HCT116 (cell line): ENCODE measurements at regions not wholly inside any gene's neighbourhood (a gene's known extent, or its start where the extent isn't known, plus 50 kb on each side); places are given as distances from the start of the nearest gene placed in this dataset.

Experiments used
- ATAC-seq: fragments of 200-7000 bp; cut with Tn5 transposase; 2 replicates; pipeline ENCODE4 v1.9.1; 2020; ENCODE audit warnings: mild to moderate bottlenecking, moderate library complexity
- BruUV-seq: library from RNA; stranded (reverse); fragments of 400-500 nt; replicated peaks from 2 replicates; lab custom pipeline; 2021; lab: Mats Ljungman, UMichigan
- CTCF ChIA-PET: fragments of 300-600 bp; sonication (Branson Sonifier 250); formaldehyde crosslinking; loops from one replicate; lab custom pipeline; 2021; ENCODE audit warnings: antibody characterized with exemption; lab: Charles Lee
- POLR2A ChIA-PET: fragments of 300-600, 350-600 bp; sonication (Branson Sonifier 250); formaldehyde crosslinking; loops from one replicate; lab custom pipeline; 2021; ENCODE audit warnings: antibody characterized with exemption; lab: Charles Lee
- RAD21 ChIA-PET, 2 experiments: fragments of 300-600 bp; sonication (Branson Sonifier 250); formaldehyde crosslinking; loops; one replicate each; lab custom pipeline; 2023; ENCODE audit warnings: low total read pairs in 2 of 2; ENCODE audit not compliant: uncharacterized antibody in 2 of 2, unreplicated experiment in 2 of 2, low non-redundant PET in 1 of 2; lab: Charles Lee
- DNase-seq: peaks from one replicate; pipeline ENCODE4 v3.0.0-alpha.2; 2010; ENCODE audit warnings: low read depth, low spot score
- H2AFZ ChIP-seq: fragments of 200-600 bp; shearing (Covaris generic), sonication (generic); 2 replicates; pipeline ENCODE4 v1.6.1; 2017; ENCODE audit warnings: low read depth, mixed run types, mixed read lengths, antibody characterized with exemption, low read length; ENCODE audit not compliant: poor library complexity, severe bottlenecking
- H3K27ac ChIP-seq: 2 replicates; pipeline ENCODE4 v1.5.1; 2012; ENCODE audit warnings: low read depth, low read length
- H3K27me3 ChIP-seq: fragments of 200-600 bp; sonication (generic); 2 replicates; pipeline ENCODE4 v1.6.1; 2016; ENCODE audit warnings: mixed run types, low read length, mixed read lengths; ENCODE audit not compliant: insufficient read depth
- H3K36me3 ChIP-seq, 2 experiments: fragments of 200-500 bp in 1 of 2; fragments of 200-600 bp in 1 of 2; sonication (Bioruptor generic) in 1 of 2; sonication (generic) in 1 of 2; 2 replicates each; pipeline versions ENCODE4 v1.5.1 to v1.6.1; 2014 to 2016; ENCODE audit warnings: low read length in 2 of 2, inconsistent platforms in 1 of 2, mixed read lengths in 1 of 2, mixed run types in 1 of 2; ENCODE audit not compliant: insufficient read depth in 2 of 2, control insufficient read depth in 1 of 2
- H3K4me1 ChIP-seq, 2 experiments: fragments of 200-600 bp in 1 of 2; sonication (generic) in 1 of 2; 2 replicates each; pipeline versions ENCODE4 v1.5.1 to v1.6.1; 2012 to 2017; ENCODE audit warnings: low read length in 2 of 2, inconsistent platforms in 1 of 2, mild to moderate bottlenecking in 1 of 2, mixed read lengths in 1 of 2, mixed run types in 1 of 2, moderate library complexity in 1 of 2; ENCODE audit not compliant: insufficient read depth in 2 of 2, control insufficient read depth in 1 of 2
- H3K4me2 ChIP-seq: fragments of 200-600 bp; sonication (generic); 2 replicates; pipeline ENCODE4 v1.6.1; 2017; ENCODE audit warnings: mixed run types, low read length, mixed read lengths
- H3K4me3 ChIP-seq, 2 experiments: fragments of 200-600 bp in 1 of 2; sonication (generic) in 1 of 2; replicated peaks in 1 of 2; 2 replicates each; pipeline ENCODE4 v1.5.1; 2011 to 2016; ENCODE audit warnings: low read length in 2 of 2, control low read depth in 1 of 2, low read depth in 1 of 2, mild to moderate bottlenecking in 1 of 2, mixed read lengths in 1 of 2, mixed run types in 1 of 2
- H3K79me2 ChIP-seq: fragments of 200-600 bp; sonication (generic); 2 replicates; pipeline ENCODE4 v1.6.1; 2017; ENCODE audit warnings: mild to moderate bottlenecking, mixed run types, low read length, moderate library complexity, mixed read lengths; ENCODE audit not compliant: insufficient read depth
- H3K9ac ChIP-seq: fragments of 200-600 bp; sonication (generic); 2 replicates; pipeline ENCODE4 v1.6.1; 2016; ENCODE audit warnings: low read length, mixed read lengths
- H3K9me2 ChIP-seq: fragments of 200-600 bp; sonication (generic), shearing (Covaris generic); 2 replicates; pipeline ENCODE4 v1.6.1; 2017; ENCODE audit warnings: mixed run types, mild to moderate bottlenecking, moderate library complexity; ENCODE audit not compliant: insufficient read depth
- H3K9me3 ChIP-seq, 2 experiments: fragments of 200-500 bp in 1 of 2; fragments of 200-600 bp in 1 of 2; sonication (Bioruptor generic) in 1 of 2; sonication (generic) in 1 of 2; 2 replicates each; pipeline ENCODE4 v1.6.1; 2014 to 2017; ENCODE audit warnings: low read length in 2 of 2, mixed read lengths in 2 of 2, inconsistent platforms in 1 of 2, low read depth in 1 of 2, mild to moderate bottlenecking in 1 of 2, mixed run types in 1 of 2, moderate library complexity in 1 of 2; ENCODE audit not compliant: control insufficient read depth in 1 of 2, insufficient read depth in 1 of 2
- H4K20me1 ChIP-seq: fragments of 200-600 bp; sonication (generic), shearing (Covaris generic); 2 replicates; pipeline ENCODE4 v1.6.1; 2017; ENCODE audit warnings: mixed run types, mild to moderate bottlenecking, moderate library complexity; ENCODE audit not compliant: insufficient read depth
- CBX3 ChIP-seq: IDR thresholded peaks from 2 replicates; pipeline ENCODE4 v1.6.1; 2012; ENCODE audit warnings: low read depth
- EZH2phosphoT487 ChIP-seq: fragments of 200-600 bp; IDR thresholded peaks from 2 replicates; pipeline ENCODE4 v1.6.1; 2018; ENCODE audit warnings: antibody characterized with exemption, borderline replicate concordance
- JUND ChIP-seq: IDR thresholded peaks from 2 replicates; pipeline ENCODE4 v1.6.1; 2012
- POLR2AphosphoS5 ChIP-seq: IDR thresholded peaks from 2 replicates; pipeline ENCODE4 v1.6.1; 2011; ENCODE audit warnings: mild to moderate bottlenecking, low read depth, low read length, moderate library complexity
- RAD21 ChIP-seq: IDR thresholded peaks from 2 replicates; pipeline ENCODE4 v1.6.1; 2012; ENCODE audit warnings: low read depth, mild to moderate bottlenecking
- TCF7L2 ChIP-seq: IDR thresholded peaks from 2 replicates; pipeline ENCODE4 v1.7.0; 2011; ENCODE audit warnings: borderline replicate concordance, inconsistent platforms; ENCODE audit not compliant: insufficient read depth, insufficient read length; ENCODE audit errors: extremely low read depth
- intact Hi-C: fragments of 100-400 bp; cut with micrococcal nuclease; formaldehyde crosslinking; loops from 2 replicates; pipeline ENCODE4 v1.10.0; 2022

- TF ChIP-seq TCF7L2, result no peak
- TF ChIP-seq RAD21, result no peak
- no peak for TF ChIP-seq EZH2phosphoT487
- TF ChIP-seq, all 23 proteins: peak for 0
Measured at GRCh38 chr13:23979361-23980159, 82.3 kb upstream of the C1QTNF9B start (continued).

- no TSS peak for BruUV-seq
- H3K36me3 ChIP-seq, result no peaks in the 10 kb centered on the region
- no peaks in the 10 kb centered on the region for H3K9me2 ChIP-seq
- no peak for TF ChIP-seq POLR2AphosphoS5
- H3K27me3 ChIP-seq, result no peaks in the 10 kb centered on the region; the same call in 1 of the 2 replicates
- H2AFZ ChIP-seq, result peak overlapping the region; percentile 56
- H3K9me3 ChIP-seq, result no peaks in the 10 kb centered on the region
- RAD21 ChIA-PET, result no interaction called here
- intact Hi-C loops, result no loop called here
- peak; percentile 81 for ATAC-seq
- no peaks in the 10 kb centered on the region for H4K20me1 ChIP-seq
- no peak overlapping the region for H3K27ac ChIP-seq
- POLR2A ChIA-PET, result no interaction called here
- peaks cover 0 to 13% of the 10 kb centered on the region in 2 experiments; a peak in 2 of 4 replicates for H3K4me1 ChIP-seq
- H3K4me3 ChIP-seq, result peak overlapping the region; percentile 40 to 54
- no peaks in the 10 kb centered on the region for H3K79me2 ChIP-seq
- no peak for DNase-seq
- no peak overlapping the region for H3K9ac ChIP-seq
- H3K4me2 ChIP-seq, result peak overlapping the region; percentile 79
- CTCF ChIA-PET, result interaction anchor here (1.5 kb wide), 1 partner anchor 19 kb away, joined by 4 read pairs; no protein-coding TSS in a partner anchor
Measured at GRCh38 chr13:23980160-23980551, 82.9 kb upstream of the C1QTNF9B start.

- ChIA-PET CTCF (no interaction called here), POLR2A (no interaction called here)
- no peak overlapping the region for H3K9ac ChIP-seq
- ATAC-seq, result no peak
- TF ChIP-seq JUND, result no peak
- TF ChIP-seq CBX3, result no peak
- TF ChIP-seq, all 23 proteins: peak for 0
- RAD21 ChIA-PET, result no interaction called here
- Histone ChIP-seq H3K4me3 (no peak overlapping the region), H3K4me1 (peaks cover 0 to 13% of the 10 kb centered on the region in 2 experiments; a peak in 2 of 4 replicates), H4K20me1 (no peaks in the 10 kb centered on the region), H2AFZ (no peak overlapping the region), H3K27ac (no peak overlapping the region), H3K27me3 (no peaks in the 10 kb centered on the region; the same call in 1 of the 2 replicates), H3K4me2 (no peak overlapping the region), H3K9me2 (no peaks in the 10 kb centered on the region), H3K79me2 (no peaks in the 10 kb centered on the region), H3K36me3 (no peaks in the 10 kb centered on the region), H3K9me3 (no peaks in the 10 kb centered on the region)
- intact Hi-C loops, result no loop called here
- DNase-seq, result no peak
- no TSS peak for BruUV-seq
Measured at GRCh38 chr13:23983671-23984070, 86.4 kb upstream of the C1QTNF9B start.
